ENCODE measurements at regions not wholly inside any gene's neighbourhood (a gene's known extent, or its start where the extent isn't known, plus 50 kb on each side); places are given as distances from the start of the nearest gene placed in this dataset.
A peak's percentile ranks its signal among the peaks of the same experiment; 100 is the strongest.

DNA sequence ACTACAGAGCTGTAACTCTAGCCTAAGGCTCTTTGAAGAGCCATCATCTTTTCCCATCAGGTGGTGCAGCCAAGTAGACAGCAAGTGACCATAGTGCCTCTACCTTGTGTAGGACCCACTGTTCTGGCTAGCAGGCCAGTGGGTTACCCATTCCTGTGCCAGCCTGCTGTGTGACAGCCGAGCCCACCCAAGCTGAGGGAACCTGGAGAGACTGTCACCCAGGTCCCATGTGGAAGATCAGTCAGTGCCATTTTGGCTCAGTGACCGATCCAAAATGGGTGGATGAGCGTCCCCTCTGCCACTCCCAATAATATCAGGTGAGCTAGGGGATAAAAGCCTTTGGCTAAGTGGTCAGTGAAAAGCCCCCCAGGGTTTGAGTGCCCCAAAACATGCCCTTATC, 417.9 kb downstream of the MATN1 start:
- Mint-ChIP-seq H3K4me1 (no peaks in the 10 kb centered on the region), H3K36me3 (ENCODE audit: low read depth) (no peaks in the 10 kb centered on the region), H3K4me3 (no peak overlapping the region), H3K9me3 (no peaks in the 10 kb centered on the region), H3K27ac (no peak overlapping the region), H3K27me3 (peaks cover 7% of the 10 kb centered on the region)
- POLR2A ChIA-PET: no interaction called here
- DNase-seq: peak; percentile 6
- CTCF ChIA-PET: no interaction called here

DNA sequence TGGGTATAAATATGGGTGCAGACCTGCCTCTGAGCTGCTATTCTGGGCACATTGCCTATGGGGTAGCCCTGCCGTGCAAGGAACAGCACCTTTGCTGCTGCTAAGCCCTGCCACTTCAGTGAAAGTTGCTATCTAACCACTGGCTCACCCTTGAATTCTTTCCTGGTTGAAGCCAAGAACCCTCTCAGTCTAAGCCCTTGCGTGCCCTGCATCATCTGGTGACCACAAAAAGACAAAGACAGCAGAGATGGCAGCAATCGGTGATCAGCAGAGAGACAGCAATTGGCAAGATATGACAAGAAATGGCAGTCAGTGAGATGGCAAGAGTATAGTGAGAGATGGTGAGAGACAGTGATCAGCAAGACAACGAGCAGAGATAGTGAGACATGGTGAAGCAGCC, 418.3 kb downstream of the MATN1 start:
- DNase-seq: no peak
- Mint-ChIP-seq H3K36me3 (ENCODE audit: low read depth) (no peaks in the 10 kb centered on the region), H3K4me3 (no peak overlapping the region), H3K27me3 (peaks cover 7% of the 10 kb centered on the region), H3K4me1 (no peaks in the 10 kb centered on the region), H3K9me3 (no peaks in the 10 kb centered on the region), H3K27ac (no peak overlapping the region)
- ChIA-PET CTCF (no interaction called here), POLR2A (no interaction called here)

DNA sequence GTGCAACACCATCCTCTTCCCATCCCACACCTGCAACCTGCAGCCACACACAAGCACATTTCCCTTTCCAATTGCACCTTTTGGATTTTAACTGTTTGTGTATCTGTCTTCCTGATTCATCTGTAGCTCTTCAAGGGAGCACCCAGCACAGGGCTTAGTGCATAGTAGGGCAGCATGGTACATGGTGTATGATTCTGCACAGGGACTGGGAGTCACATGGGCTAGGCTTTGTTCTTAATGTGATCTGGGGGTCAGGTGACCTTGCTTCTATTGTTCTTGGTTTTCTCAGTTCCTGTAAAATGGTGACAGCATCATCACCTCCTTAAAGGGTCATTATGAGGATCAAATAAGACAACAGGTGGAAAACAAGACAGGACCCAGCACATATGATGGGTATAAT, 419.3 kb downstream of the MATN1 start:
- CTCF ChIA-PET: no interaction called here
- no peak for DNase-seq
- no peaks in the 10 kb centered on the region for H3K4me1 Mint-ChIP-seq

DNA sequence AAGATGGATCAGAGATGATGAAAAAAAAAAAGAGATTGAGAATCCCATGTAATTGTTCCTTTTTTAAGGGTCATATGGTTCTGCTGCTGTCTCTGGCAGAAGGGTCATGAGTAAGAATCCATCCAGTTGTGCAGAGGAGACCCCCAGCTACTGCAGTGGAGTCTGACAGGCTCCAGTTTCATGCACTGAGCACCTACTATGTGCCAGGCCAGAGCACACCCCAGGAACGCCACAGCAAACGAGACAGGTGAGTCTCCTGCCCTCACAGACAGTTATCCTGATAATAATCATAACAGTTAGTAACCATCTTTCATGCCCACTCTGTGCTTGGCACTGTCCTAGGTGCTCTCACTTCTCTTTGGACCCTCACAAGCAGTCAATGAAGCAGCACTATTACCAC, 420.0 kb downstream of the MATN1 start:
- Mint-ChIP-seq H3K9me3 (no peaks in the 10 kb centered on the region), H3K27ac (no peak overlapping the region), H3K27me3 (peaks cover 6% of the 10 kb centered on the region), H3K4me1 (no peaks in the 10 kb centered on the region), H3K4me3 (no peak overlapping the region), H3K36me3 (ENCODE audit: low read depth) (no peaks in the 10 kb centered on the region)
- DNase-seq: no peak
- CTCF ChIA-PET: no interaction called here
- POLR2A ChIA-PET: no interaction called here

More for the DNA sequence above, 419.3 kb downstream of the MATN1 start:
- POLR2A ChIA-PET: no interaction called here
- H3K36me3 Mint-ChIP-seq (ENCODE audit: low read depth): no peaks in the 10 kb centered on the region
- H3K4me3 Mint-ChIP-seq: no peak overlapping the region
- H3K9me3 Mint-ChIP-seq: no peaks in the 10 kb centered on the region
- peaks cover 10% of the 10 kb centered on the region for H3K27me3 Mint-ChIP-seq
- no peak overlapping the region for H3K27ac Mint-ChIP-seq

DNA sequence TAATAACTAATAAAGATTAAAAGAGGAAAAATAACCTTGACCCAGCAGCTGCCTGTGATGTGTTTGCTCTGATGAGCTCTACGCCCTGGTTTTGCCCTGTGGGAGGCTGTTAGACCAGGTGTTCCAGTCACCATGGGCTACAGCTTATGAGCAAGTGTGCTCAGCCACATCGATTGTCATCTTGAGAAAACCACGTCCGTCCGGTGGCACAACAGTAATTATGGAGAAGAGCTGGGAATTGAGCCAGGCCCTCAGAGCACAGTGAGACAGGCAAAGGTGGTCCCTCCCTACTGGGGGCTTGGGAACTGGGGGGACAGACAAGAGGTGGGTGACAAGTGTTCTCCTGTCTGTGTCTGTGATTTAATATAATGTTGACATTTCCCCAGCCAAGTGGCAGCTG, 420.5 kb downstream of the MATN1 start:
- Mint-ChIP-seq H3K27ac (no peak overlapping the region), H3K9me3 (peaks cover under 1% of the 10 kb centered on the region), H3K4me1 (no peaks in the 10 kb centered on the region), H3K36me3 (ENCODE audit: low read depth) (no peaks in the 10 kb centered on the region), H3K27me3 (peaks cover 6% of the 10 kb centered on the region), H3K4me3 (no peak overlapping the region)
- ChIA-PET CTCF (no interaction called here), POLR2A (no interaction called here)
- peak; percentile 3 for DNase-seq

DNA sequence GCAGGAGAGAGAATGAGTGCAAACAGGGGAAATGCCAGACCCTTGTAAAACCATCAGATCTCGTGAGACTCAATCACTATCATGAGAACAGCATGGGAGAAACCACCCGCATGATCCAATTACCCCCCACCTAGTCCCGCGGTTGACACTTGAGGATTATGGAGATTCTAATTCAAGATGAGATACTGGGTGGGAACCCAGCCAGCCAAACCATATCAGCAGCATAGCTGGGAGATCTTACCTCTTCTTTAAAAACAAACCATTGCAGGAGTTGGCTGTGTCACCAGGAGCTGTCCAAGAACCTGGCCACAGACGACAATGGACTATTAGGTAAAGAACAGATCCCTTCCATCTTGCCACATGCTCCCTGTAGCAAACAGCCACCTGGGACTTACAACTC, 422.7 kb downstream of the MATN1 start:
- H3K27me3 Mint-ChIP-seq: peaks cover 11% of the 10 kb centered on the region
- ChIA-PET POLR2A (no interaction called here), CTCF (no interaction called here)
- no peaks in the 10 kb centered on the region for H3K4me1 Mint-ChIP-seq
- DNase-seq: peak; percentile 8
- no peak overlapping the region for H3K27ac Mint-ChIP-seq
- no peak overlapping the region for H3K4me3 Mint-ChIP-seq
- H3K9me3 Mint-ChIP-seq: peaks cover 6% of the 10 kb centered on the region
- no peaks in the 10 kb centered on the region for H3K36me3 Mint-ChIP-seq (ENCODE audit: low read depth)

DNA sequence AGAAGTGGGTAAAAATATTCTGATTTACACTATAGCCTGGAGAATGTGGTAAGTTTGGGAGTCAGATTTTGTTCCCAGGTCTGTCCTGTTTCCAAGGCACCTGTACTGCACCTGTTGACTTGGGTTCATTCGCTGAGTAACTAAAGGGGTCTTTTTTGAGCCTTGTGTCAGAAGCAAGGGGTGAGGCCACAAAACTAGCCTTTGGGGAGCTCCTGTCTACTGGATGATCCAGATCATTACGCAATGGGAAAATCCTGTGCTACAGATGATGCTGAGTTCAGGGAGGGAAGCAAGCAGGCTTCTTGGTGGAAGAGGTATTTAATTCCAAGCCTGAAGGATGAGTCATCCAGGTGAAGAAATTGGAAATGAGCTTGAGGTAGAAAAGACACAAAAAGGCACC, 424.0 kb downstream of the MATN1 start:
- Mint-ChIP-seq H3K27ac (no peak overlapping the region), H3K27me3 (peaks cover 12% of the 10 kb centered on the region), H3K36me3 (ENCODE audit: low read depth) (no peaks in the 10 kb centered on the region), H3K4me1 (no peaks in the 10 kb centered on the region), H3K4me3 (no peak overlapping the region), H3K9me3 (peaks cover 6% of the 10 kb centered on the region)
- ChIA-PET CTCF (no interaction called here), POLR2A (no interaction called here)
- DNase-seq: no peak

DNA sequence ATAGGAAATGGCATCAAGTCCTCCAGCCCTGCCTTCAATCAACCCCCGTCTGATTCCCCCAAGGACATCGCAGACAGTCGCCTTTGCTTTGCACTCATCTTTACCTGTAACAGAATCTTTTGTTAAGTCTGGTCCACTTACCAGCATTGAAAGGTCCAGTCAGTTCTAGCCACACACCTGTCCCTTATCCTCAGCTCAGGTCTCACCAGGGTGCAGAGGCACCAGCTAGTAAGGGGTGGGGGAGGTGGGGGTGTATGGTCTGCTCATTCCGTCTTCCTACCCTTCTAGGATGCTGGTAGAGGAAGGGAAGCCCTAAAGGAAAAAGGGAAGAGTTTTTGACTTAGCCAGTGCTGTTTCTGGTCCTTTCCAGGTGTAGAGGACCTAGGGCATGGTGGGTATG, 427.7 kb downstream of the MATN1 start:
- H3K27ac Mint-ChIP-seq: no peak overlapping the region
- no peaks in the 10 kb centered on the region for H3K36me3 Mint-ChIP-seq (ENCODE audit: low read depth)
- no peak for DNase-seq
- H3K4me3 Mint-ChIP-seq: no peak overlapping the region
- POLR2A ChIA-PET: no interaction called here
- peaks cover 6% of the 10 kb centered on the region for H3K9me3 Mint-ChIP-seq
- no peaks in the 10 kb centered on the region for H3K4me1 Mint-ChIP-seq
- CTCF ChIA-PET: no interaction called here
- H3K27me3 Mint-ChIP-seq: peaks cover 25% of the 10 kb centered on the region

DNA sequence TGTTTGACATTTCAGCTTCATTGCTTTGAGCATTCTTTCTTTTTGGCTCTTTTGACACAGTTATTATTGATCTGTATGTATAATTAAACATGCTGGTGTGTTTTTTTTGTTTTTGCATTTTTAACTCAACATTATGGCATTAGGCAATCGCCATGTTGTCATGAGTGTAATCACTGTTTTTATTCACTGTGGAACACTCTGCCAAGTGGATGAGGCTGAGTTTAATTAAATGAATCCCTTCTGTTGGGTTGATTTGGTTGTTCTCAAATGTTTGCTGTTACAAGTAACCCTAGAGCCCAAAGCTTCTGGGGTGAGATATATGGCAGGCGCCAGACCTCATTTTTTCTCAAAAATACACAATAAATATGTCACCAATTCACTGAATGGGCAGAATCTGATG, 428.1 kb downstream of the MATN1 start:
- Mint-ChIP-seq H3K27me3 (peaks cover 29% of the 10 kb centered on the region), H3K9me3 (peaks cover 6% of the 10 kb centered on the region), H3K27ac (no peak overlapping the region), H3K36me3 (ENCODE audit: low read depth) (no peaks in the 10 kb centered on the region), H3K4me3 (no peak overlapping the region), H3K4me1 (no peaks in the 10 kb centered on the region)
- ChIA-PET CTCF (no interaction called here), POLR2A (no interaction called here)
- DNase-seq: no peak

DNA sequence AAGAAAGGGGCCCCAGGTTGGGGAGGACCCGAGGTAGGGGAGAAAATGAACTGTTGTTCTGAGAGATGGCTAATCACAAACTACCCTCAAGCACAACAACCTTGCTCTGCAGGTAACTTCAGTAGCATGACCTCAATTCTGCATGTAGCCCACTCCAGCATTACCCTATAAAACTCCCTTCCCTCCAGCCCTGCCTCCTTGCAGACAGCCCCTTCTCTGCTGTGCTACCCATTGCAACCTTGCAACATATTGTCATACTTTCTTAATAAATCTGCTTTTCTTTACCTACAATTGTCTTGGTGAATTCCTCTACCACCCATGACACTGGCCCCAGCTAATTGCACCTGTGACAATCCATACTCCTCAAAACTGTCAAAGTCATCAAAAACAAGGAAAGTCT, 428.9 kb downstream of the MATN1 start:
- ChIA-PET POLR2A (no interaction called here), CTCF (no interaction called here)
- H3K36me3 Mint-ChIP-seq (ENCODE audit: low read depth): no peaks in the 10 kb centered on the region
- no peak overlapping the region for H3K27ac Mint-ChIP-seq
- no peaks in the 10 kb centered on the region for H3K4me1 Mint-ChIP-seq
- H3K9me3 Mint-ChIP-seq: peaks cover 6% of the 10 kb centered on the region
- H3K27me3 Mint-ChIP-seq: peaks cover 26% of the 10 kb centered on the region
- DNase-seq: no peak
- no peak overlapping the region for H3K4me3 Mint-ChIP-seq

DNA sequence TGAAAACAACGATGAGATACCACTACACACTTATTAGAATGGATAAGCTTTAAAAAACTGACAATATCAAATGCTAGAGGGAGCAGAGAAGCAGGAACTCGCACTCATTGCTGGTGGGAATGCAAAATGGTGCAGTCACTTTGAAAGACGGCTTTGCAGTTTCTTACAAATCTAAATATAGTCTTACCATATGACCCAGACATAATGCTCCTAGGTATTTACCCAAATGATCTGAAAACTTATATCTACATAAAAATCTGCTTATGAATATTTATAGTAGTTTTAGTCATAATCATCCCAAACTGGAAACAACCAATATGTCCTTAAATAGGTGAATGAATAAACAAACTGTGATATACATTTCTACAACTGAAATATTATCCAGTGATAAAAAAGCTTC, 430.9 kb downstream of the MATN1 start:
- H3K27me3 Mint-ChIP-seq: peaks cover 26% of the 10 kb centered on the region
- POLR2A ChIA-PET: no interaction called here

DNA sequence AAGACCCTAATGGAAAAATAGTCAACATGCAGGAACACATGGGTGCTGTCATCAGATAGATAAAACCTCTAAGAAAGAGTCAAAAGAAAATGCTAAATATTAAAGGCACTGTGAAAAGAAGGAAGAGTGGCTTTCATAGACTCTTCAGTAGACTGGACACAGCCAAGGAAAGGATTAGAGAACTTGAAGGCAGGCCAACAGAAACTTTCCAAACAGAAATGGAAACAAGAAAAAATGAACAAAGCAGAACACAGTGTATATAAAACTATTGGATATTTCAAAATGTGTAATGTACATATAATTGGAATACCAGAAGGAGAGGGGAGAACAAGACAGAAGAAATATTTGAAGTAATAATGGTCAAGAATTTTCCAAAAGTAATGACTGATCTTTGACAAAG, 431.9 kb downstream of the MATN1 start:
- Mint-ChIP-seq H3K4me3 (no peak overlapping the region), H3K36me3 (ENCODE audit: low read depth) (no peaks in the 10 kb centered on the region), H3K4me1 (no peaks in the 10 kb centered on the region), H3K27ac (no peak overlapping the region), H3K27me3 (peaks cover 24% of the 10 kb centered on the region), H3K9me3 (no peaks in the 10 kb centered on the region)
- ChIA-PET POLR2A (no interaction called here), CTCF (interaction anchor here (0.9 kb wide), 1 partner anchor 8 kb away, joined by 3 read pairs; no protein-coding TSS in a partner anchor)
- DNase-seq: no peak

More for the DNA sequence above, 430.9 kb downstream of the MATN1 start:
- H3K4me3 Mint-ChIP-seq: no peak overlapping the region
- no peaks in the 10 kb centered on the region for H3K4me1 Mint-ChIP-seq
- CTCF ChIA-PET: interaction anchor here (0.9 kb wide), 1 partner anchor 8 kb away, joined by 3 read pairs; no protein-coding TSS in a partner anchor
- peaks cover under 1% of the 10 kb centered on the region for H3K9me3 Mint-ChIP-seq
- H3K36me3 Mint-ChIP-seq (ENCODE audit: low read depth): no peaks in the 10 kb centered on the region
- no peak for DNase-seq
- no peak overlapping the region for H3K27ac Mint-ChIP-seq

DNA sequence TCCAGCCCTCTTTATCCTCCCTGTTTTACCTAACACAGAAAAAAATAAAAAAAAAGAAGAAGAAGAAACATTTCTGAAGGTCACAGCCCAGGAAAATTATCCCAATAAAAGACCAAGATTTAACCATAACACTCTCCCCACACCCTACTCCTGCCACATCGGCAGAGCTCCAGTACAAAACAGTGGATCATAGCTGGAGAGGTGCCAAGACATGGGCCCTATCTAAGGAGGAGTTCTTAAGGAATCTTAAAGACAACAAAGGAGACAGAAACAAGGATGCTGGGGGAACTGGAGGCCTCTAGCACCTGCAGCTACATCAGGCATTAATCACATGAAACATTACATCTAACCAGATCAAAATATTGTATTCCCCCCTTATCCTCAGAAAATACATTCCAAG, 432.8 kb downstream of the MATN1 start:
- ChIA-PET POLR2A (no interaction called here), CTCF (no interaction called here)
- Mint-ChIP-seq H3K4me3 (no peak overlapping the region), H3K9me3 (no peaks in the 10 kb centered on the region), H3K27me3 (peaks cover 24% of the 10 kb centered on the region), H3K36me3 (ENCODE audit: low read depth) (no peaks in the 10 kb centered on the region), H3K4me1 (no peaks in the 10 kb centered on the region), H3K27ac (no peak overlapping the region)
- DNase-seq: no peak

DNA sequence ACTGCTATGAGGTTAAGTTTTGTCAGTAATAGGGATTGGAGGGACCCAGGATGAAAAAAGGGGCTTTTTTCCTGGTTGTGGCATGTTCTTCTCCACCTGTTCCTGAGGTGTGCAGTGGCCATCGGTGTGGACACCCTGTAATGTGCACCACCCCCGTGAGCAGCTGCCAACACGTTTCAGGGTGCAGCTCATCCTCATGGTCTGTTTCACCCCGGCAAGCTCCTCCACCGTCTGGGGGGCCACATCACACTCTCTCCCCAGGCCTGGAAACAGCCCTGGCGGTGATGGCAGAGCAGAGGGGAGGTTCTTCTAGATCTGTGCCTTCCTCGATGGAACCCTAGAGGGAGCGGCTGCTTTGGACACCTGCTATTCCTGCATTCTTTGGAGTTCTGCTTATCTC, 435.4 kb downstream of the MATN1 start:
- Mint-ChIP-seq H3K27me3 (peaks cover 22% of the 10 kb centered on the region), H3K9me3 (peaks cover 6% of the 10 kb centered on the region), H3K36me3 (ENCODE audit: low read depth) (no peaks in the 10 kb centered on the region), H3K27ac (no peak overlapping the region), H3K4me3 (no peak overlapping the region), H3K4me1 (peaks cover 12% of the 10 kb centered on the region)
- no peak for DNase-seq
- ChIA-PET CTCF (no interaction called here), POLR2A (no interaction called here)
